Activated CD4-positive, alpha-beta T cell treated with anti-CD3 and anti-CD28 coated beads, Interleukin-2, amount 50 U/mL, for 16 hours (primary cell): ENCODE measurements at regions not wholly inside any gene's neighbourhood (a gene's known extent, or its start where the extent isn't known, plus 50 kb on each side); places are given as distances from the start of the nearest gene placed in this dataset.

Experiments used
- DNase-seq: peaks from one replicate; pipeline ENCODE4 v3.0.0-alpha.2; 2020

DNA sequence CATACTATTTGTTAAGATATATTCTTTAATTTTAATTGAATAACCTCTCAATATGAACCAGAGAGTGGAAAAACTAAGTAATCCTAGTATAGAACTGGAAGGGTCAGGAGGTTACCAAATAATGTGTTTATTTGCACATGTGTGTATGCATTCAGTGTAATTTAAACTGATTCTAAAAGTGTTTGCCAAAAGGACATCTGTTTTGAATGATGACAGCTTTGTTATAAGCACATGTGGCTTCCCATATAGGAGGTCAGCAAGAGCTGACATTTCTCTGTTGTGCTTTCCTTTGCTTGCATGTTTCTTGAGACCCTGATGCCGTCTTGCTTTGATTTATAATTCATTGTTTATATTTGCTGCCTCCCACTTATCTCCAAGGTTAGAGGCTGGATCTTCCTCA is 383.4 kb downstream of the BRINP1 start:
- DNase-seq: no peak

DNA sequence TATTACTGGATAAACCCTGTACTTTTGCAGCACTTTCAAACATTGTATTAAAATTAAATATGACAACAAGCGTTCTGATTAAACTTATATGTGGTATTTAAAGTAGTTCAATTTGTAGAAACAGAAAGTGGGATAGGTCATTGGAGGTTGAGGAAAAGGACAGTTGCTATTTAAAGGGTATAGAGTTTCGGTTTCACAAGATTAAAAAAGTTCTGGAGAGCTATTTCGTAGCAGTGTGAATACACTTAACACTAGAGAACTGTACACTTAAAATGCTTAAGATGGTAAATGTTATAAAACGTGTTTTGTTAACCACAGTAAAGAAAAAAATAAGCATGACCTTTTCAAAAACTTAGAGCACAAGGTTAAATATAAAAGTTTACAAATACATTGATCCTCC is 382.1 kb downstream of the BRINP1 start:
- DNase-seq: no peak

DNA sequence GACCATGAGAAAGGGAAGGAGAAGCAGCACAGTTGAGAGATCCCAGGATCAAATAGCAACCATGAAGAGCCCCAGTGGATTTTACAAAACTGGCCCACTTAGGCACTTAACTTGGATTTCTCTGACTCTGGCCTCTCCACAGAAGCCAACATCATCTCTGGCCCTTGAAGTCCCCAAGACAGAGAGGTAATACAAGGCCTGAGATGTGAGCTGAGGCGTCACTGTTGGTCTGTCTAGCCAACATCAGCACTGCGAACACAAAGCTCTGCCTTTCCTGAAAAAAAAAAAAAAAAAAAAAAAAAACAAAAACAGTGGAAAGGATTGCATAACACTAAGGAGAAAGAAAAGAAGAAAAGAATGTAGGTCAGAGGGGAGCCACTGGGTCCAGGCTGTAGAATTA is 378.3 kb downstream of the BRINP1 start:
- no peak for DNase-seq

DNA sequence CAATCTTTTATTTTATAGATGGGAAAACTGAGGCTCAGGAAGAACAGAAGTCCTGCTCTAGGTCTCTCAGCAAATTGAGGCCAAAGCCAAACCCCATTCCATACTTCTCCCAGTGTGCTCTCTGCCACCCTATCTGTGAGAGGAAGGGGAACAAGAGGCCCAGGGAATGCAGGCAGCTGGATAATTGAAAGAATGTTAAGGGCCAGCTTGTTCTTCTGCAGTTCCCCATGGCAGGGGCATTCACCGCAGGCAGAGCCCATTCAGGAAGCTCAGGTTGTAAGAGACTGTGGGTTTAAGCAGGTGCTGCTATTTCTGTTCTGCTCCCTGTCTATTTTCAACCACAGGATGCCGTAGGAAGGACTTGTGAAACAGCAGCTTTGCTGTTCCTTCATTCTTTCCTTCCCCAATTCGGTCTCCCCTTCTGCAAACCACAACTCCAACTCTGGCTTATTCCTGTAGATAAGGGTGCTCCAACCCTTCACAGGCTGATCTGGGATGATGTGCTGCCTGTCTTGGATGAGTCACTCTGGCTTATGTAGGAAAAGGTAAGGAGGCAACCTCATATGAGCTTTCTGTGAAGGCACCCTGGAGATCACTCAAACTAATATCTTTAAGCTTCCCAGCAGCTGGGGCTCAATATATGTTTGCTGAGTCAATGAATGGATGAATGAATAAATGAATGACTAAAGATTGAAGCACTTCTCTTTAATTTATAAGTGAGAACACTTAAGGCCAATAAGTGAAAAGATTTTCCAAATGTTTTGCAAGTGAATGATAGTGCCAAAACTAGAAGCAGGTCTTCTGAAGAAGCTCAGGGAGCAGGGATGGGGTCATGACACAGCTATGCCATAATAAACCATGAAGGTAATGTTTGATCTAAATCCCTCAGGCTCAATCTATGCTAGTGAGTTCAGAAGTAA is 377.6 kb downstream of the BRINP1 start:
- DNase-seq: no peak

DNA sequence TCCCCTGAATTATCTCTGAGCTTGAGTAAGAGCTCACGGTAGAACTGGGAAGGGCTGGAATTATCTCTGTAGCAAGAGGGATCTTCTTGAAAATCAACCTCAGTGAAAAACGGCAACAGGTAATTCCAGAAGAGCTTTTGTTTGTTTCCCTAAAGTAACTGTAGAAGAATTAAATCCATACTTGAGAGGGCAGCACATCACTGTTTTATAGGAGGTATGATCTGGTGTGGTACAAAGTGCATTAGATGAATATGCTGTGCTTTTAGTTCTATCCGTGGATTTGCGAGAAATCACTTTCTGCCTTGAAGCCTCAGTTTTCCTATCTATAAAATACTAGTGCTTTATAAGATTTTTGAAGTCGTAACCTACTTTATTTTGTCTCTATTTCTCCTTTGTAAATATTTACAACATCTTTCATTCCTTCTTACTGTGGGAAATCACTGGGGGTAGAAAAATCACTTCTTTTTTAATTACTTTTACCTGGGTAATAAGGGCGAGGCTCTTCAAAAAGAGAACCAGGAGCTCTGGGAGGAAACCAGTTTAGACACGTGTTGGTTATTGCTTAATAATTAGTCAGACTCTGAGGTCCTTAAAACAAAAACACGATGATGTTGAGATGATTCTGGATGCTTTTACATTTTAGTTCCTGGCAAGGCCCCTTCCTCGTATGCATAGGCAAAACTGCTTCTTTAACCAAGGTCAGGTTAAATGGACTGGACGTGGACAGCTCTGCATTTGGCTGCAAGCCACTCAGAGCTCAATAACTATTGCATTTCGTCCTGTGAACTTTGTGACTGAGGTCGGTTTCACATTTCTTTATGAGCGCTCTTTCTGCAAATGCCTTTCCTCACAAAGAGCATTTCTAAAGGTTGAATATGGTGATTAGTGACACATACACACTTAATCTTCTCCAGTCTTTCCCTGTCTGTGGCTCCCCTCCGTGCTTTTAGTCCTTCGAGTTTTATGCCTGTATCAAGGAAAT is 376.1 kb downstream of the BRINP1 start:
- no peak for DNase-seq

DNA sequence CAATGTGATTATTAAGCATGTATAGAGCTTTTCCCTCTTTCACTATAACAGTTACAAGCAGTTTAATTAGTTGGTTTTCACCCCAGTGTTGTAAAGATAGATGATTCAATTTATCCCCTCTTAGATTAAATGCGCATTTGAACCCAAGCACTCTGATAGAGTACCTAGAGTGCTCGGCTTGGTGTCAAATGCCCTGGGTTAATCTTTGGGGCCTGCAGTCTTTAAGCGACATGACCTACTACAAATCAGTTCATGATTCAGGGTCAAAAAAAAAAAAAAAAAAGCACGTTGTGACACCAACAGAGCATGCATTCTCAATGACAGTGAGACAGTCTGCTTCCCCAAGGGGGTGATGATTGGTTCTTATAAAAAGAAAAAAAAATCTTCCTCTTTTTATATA is 375.3 kb downstream of the BRINP1 start:
- no peak for DNase-seq

DNA sequence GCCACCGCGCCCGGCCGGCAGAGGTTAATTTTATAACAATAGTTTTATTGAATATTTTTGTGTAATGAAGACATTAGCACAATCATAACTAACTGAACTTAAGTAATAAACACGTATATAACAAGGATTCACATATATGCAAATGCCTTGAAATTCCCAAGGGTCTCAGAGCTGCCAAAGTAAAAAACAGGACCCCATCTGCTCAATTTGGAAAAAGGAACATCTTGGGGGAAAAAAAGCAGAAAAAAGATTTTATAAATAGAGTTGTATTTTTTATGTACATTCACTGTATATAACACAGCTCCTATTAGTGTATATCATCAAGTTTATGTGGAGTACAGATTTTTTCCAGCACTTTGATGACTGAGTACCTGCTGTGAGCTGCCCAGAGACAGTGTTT is 366.7 kb downstream of the BRINP1 start:
- DNase-seq: no peak

DNA sequence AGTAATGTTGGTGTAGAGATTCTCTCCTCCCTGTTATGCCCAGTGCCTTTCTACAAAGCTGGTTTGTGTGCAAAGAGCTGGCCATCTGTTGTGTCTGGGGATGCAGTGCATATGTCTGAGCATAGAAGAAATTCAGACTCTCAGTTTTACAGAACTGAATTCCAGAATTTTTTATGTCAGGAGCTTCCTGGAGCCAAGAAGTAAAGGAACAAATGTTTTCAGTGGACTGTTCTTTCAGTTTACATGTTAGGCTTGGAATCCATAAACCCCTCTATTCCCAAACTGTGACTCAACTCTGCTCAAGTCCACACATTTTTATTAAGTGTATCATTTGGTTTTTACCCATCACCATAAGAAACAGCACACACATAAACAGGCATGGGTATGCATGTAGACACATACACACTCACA is 366.0 kb downstream of the BRINP1 start:
- no peak for DNase-seq

DNA sequence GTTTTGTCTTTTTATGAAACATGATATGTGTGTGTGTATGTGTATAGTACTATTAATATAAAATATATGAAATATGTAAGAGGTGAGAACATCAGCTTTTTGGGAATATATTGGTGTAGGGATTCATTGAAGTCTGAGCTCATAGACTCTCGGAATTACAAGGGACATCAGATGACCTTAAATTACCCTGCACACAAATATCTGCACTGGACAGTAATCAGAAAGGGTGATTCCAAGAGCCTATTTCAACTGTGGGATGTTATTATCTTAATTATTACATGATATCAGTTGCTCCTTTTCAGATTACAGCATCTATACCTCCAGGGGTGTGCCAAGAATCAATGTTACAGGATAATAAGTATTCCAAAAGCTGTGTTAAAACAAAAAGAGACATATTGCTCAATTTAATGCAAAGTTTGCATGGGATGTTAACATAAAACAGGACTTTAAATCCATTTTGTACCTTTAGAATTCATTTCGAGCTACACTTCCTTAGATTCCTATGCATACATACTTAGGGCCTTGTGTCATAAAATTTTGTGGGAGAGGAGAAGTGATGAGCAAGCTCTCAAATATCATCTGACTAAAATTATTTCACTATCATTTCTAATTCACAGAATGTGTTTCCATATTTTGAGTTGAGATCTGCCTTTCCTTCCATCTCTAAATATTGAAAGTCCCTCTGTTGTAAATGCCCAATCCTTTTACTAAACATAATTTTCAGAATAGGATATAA is 365.2 kb downstream of the BRINP1 start:
- DNase-seq: no peak

DNA sequence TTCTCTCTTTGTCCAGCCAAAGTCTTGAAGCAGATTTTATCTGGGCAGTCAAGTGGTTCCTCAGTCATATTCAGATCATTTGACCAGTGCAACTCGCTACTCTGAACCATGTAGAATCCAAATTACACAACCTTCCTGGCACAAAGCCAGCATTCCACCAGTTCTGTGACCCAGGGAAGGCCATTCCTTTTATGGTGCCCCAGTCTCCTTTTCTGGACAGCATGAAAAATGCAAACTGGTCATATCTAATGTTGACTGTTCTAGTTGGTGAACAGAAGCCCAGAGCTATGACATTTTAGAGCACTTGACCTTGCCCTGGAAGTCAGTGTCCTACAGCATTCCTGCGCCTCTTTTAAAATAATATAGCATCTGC is 364.6 kb downstream of the BRINP1 start:
- no peak for DNase-seq

DNA sequence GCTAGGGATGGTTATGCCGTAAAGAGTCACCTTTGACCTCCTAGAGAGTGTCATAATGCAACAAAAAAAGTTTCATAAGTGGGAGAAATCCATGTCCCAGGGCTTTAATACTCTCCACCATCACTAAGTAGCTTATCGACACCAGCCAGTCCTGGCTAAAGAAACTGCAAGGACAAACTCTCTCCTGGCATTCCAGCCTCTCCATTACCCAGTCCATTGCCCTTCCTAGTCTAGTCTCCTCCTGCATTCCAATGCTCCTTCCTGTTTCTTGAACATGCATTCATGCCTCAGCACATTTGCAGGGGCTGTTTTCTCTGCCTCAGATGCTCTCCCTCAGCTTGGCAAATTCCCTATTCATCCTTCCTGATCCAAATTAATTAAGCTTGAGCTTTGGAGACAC is 364.1 kb downstream of the BRINP1 start:
- no peak for DNase-seq

DNA sequence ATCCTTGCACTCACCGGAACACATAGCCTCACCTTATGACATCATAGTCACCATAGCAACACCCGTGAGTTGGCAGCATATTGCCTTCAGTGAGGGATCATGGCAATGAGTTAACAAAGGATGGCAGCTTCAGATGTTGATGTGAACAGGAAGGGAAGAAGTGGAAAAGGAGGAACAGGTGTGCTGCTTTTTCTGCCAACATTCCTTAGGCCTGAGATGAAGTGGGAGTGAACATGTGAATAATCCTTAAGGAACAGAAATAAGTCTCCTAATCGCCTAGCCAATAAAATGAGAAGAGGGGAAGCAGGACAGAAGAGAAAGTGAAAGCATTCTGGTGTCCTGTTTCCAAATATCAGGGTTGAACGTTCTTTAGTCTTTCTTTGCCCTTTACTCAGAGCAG is 360.0 kb downstream of the BRINP1 start:
- no peak for DNase-seq

DNA sequence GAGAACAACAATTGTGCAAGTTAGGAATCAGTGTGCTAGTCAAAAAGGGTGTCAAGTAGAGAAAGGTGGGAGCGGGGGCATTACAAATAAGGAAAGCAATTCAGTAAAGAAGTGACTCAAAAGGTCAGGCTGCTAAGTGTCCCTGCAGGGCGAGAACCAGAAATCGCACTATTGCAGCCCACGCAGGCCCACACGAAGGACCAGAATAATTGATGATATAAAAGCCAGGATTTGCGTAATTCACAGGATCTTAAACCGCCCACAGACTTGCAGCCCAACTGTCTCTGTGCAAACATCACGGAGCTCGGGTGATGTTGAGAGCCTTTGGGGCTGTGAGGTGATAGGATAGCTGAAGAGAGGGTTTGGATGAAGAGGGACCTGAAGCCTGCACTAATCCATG is 349.0 kb downstream of the BRINP1 start:
- DNase-seq: no peak

DNA sequence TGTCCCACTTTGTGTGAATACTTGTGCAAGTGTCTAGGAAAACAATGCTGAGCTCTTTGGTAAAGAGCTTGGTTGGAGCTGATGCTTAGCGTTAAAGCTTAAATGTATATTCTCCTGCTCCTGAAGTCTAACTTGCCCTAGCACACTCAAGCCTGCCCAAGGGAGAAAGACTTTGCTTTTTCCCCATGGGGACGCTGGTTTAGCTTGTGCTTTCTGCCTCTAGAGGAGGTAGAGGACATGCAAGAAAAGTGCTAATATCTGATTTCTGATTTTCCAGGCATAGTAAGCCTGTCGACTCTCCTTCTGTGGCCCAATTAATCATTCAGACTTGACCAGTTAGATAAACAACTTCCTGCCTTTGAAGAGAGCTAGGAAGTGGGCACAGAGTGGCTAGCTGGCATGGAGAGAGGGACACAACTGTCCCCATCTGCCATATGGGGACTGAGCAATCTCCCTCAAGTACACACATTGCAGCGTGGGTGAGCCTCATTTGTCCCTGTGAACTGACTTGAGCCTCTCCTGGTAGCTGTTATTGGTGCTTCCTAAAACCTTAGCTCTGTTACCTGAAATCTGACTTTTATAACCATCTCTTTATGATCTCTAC is 348.4 kb downstream of the BRINP1 start:
- no peak for DNase-seq

DNA sequence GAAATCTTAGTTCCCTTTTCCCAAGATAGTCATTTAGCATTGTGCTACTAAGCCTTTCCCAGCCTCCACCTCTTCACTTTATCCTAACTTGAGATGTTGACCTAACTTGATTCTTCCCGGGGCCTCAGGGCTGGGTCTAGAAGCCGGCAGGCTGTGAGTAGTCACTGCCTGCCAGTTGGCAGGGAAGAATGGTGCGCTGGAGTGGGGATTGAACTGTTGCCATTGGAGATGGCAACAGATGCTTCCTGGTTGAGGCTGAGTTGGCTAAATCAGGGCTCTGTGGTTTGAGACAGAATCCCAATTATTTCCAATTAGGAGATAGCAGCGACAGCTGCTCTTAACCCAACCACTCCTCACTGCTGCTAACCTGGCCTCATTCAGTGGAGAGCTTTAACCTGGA is 343.1 kb downstream of the BRINP1 start:
- DNase-seq: no peak

DNA sequence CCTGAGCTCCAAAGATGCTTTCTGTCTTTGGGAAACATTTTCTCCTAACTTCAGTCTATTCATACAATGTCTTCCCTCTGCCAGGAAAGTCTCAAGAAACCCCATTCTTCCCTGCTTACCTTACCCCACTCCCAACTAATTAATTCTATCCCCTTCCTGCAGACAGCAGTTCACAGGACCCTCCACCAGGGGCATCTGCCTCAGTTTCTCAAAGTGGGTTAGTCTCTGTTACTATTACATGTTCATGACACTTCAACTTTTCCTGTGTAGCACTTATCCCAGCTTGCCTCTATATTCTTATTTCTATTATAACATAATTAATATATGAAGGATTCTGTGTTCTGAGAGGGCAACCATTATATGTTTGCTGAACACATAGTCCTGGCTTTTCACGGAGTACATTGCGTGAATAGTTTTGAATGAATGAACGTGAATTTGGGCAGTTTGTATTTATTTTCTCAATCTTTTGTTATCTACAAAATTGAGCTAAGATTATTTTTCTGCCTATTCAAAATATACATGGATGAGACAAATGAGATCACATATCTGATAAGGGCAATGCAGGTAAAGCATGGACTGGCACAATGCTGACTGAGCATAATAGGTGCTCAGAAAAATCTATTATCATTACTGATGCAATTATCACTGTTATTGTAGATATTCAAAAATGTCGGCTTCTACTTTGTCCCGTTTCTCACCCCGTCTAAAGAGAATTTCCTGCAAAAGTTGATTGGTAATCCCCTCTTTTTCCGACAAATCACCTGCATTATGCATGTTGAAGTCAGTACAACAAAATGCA is 341.1 kb downstream of the BRINP1 start:
- no peak for DNase-seq

DNA sequence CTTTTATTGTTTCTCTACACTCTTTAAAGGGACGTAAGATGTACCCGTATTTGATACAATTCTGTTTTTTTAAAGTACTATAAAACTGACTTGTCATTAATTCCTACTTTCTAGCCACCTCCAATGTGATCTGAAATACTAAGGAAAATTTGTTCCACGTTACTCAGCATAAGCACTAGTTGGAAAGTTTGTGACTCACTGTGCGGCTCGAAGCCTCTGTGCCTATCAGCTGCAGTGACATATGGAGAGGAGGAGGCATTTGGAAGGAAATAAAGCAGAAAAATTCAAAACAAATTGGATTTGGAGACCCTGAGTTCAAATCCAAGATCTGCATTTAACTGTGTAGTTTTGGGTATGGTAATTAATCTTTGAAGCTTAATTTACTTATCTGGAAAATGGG is 339.3 kb downstream of the BRINP1 start:
- no peak for DNase-seq

DNA sequence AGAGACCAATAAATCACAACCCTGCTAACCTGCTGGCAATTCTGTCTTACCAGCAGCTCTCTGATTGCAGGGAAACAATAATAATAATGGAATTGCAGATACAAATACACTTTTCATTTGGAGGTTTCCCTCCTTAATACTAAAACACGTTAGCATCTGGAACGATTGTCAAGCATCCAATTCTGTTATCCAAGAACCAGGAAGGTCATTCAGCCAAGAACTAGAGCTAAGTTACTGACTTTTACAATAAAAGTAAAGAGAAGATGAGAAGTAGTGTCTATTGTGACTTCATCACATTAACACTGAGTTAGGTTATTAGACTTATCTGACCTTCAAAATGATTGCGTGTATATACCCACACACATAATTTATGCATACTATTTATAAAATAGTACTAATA is 335.6 kb downstream of the BRINP1 start:
- DNase-seq: no peak

DNA sequence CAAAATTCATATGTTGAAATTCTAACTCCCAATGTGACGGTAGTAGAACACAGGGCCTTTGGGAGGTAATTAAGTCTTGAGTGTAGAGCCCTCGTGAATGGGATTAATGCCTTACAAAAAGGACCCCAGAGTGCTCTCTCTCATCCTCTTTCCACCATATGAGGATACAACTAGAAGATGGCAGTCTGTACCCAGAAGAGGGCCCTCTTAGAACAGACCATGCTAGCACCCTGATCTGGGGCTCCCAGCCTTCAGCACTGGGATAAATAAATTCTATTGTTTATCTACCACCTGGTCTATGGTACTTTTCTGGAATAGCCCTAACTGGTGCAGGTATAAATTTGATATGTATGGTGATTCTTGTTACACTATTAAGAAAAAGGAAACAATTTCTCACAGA is 332.3 kb downstream of the BRINP1 start:
- no peak for DNase-seq

DNA sequence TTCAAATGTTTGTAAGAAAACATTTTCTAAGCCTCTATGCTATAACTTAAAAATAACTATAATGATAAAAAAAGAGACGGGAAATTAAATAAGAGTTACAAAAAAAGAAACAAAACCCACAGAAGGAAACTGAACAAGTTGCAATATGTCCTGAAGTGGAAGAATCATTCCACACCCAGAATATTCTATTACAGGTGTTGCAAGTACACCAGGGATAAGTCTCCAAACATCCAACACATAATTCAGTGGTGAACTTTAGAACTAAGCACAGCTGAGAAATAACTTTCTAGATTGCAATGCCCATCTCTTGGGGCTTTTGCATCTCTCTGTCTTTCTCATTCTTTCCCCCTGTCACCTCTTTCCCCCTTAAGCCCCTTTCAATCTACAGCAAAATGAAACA is 325.2 kb downstream of the BRINP1 start:
- DNase-seq: no peak

DNA sequence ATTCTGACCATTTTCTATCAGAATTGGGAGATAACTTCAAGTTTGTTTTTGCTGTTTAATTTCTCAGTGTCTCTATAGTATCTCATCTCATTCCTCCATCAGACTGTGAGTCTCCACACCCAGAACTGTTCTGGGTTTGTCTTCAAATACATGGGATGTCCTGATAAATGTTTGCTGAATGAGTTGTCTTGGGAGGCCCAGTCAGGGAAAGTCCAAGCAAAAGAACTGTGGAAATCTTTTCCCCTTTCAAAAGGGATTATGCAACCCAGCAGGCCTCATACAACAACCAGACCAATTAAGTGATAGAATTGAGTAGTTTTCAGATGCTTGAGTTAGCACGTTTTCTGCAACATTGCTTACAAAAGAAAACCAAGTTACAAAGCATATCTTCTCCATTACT is 324.4 kb downstream of the BRINP1 start:
- DNase-seq: no peak
